BLaER1 (cell line): ENCODE measurements at regions not wholly inside any gene's neighbourhood (a gene's known extent, or its start where the extent isn't known, plus 50 kb on each side); places are given as distances from the start of the nearest gene placed in this dataset.
"Not testable (repeated sequence)": the region's sequence is repeated elsewhere in the genome, so short reads cannot be mapped to it uniquely, and the experiment has no call there.

Experiments
- H3K27ac ChIP-seq: shearing (Covaris generic); formaldehyde crosslinking; 2 replicates; pipeline ENCODE4 v1.8.1; 2022
- H3K27me3 ChIP-seq: shearing (Covaris generic); formaldehyde crosslinking; 2 replicates; pipeline ENCODE4 v1.8.1; 2022
- H3K36me3 ChIP-seq: shearing (Covaris generic); formaldehyde crosslinking; 2 replicates; pipeline ENCODE4 v1.8.1; 2022
- H3K4me1 ChIP-seq: shearing (Covaris generic); formaldehyde crosslinking; 2 replicates; pipeline ENCODE4 v1.8.1; 2022
- H3K4me2 ChIP-seq: shearing (Covaris generic); formaldehyde crosslinking; 2 replicates; pipeline ENCODE4 v1.8.1; 2022
- H3K4me3 ChIP-seq: shearing (Covaris generic); formaldehyde crosslinking; 2 replicates; pipeline ENCODE4 v1.8.1; 2022
- H3K9ac ChIP-seq: shearing (Covaris generic); formaldehyde crosslinking; 2 replicates; pipeline ENCODE4 v1.8.1; 2022
- H3K9me3 ChIP-seq: shearing (Covaris generic); formaldehyde crosslinking; 2 replicates; pipeline ENCODE4 v1.8.1; 2022
- H4K20me1 ChIP-seq: shearing (Covaris generic); formaldehyde crosslinking; 2 replicates; pipeline ENCODE4 v1.8.1; 2022
- Cebpa-rat ChIP-seq: shearing (Covaris generic); IDR thresholded peaks from 2 replicates; pipeline ENCODE4 v1.8.1; 2022

- Histone ChIP-seq H3K4me1 (no peaks in the 10 kb centered on the region), H4K20me1 (no peaks in the 10 kb centered on the region), H3K9ac (no peak overlapping the region), H3K4me2 (no peak overlapping the region), H3K36me3 (no peaks in the 10 kb centered on the region), H3K27me3 (no peaks in the 10 kb centered on the region), H3K27ac (no peak overlapping the region), H3K4me3 (no peak overlapping the region), H3K9me3 (no peaks in the 10 kb centered on the region)
- TF ChIP-seq Cebpa-rat: no peak
Observed at GRCh38 chr5:82489683-82490082, 211.5 kb upstream of the RPS23 start.

- Histone ChIP-seq H3K4me1 (no peaks in the 10 kb centered on the region), H3K4me2 (no peak overlapping the region), H3K36me3 (no peaks in the 10 kb centered on the region), H3K9ac (no peak overlapping the region), H3K27ac (no peak overlapping the region), H3K9me3 (no peaks in the 10 kb centered on the region), H3K4me3 (no peak overlapping the region), H3K27me3 (no peaks in the 10 kb centered on the region), H4K20me1 (no peaks in the 10 kb centered on the region)
- no peak for TF ChIP-seq Cebpa-rat
Observed at GRCh38 chr5:82487131-82487530, 209.0 kb upstream of the RPS23 start.

GRCh38 chr5:82480331-82480730 lies 202.2 kb upstream of the RPS23 start:
- Histone ChIP-seq H3K4me1 (no peaks in the 10 kb centered on the region), H3K4me2 (no peak overlapping the region), H3K9me3 (no peaks in the 10 kb centered on the region), H3K4me3 (no peak overlapping the region), H3K27ac (no peak overlapping the region), H4K20me1 (no peaks in the 10 kb centered on the region), H3K9ac (no peak overlapping the region), H3K27me3 (no peaks in the 10 kb centered on the region), H3K36me3 (no peaks in the 10 kb centered on the region)
- no peak for TF ChIP-seq Cebpa-rat

- no peaks in the 10 kb centered on the region for H3K9me3 ChIP-seq
- TF ChIP-seq Cebpa-rat: no peak
- no peaks in the 10 kb centered on the region for H3K27me3 ChIP-seq
- H3K9ac ChIP-seq: no peak overlapping the region
- H4K20me1 ChIP-seq: no peaks in the 10 kb centered on the region
- no peaks in the 10 kb centered on the region for H3K36me3 ChIP-seq
- H3K4me1 ChIP-seq: no peaks in the 10 kb centered on the region
- H3K4me2 ChIP-seq: no peak overlapping the region
- no peak overlapping the region for H3K27ac ChIP-seq
- H3K4me3 ChIP-seq: no peak overlapping the region
Observed at GRCh38 chr5:82476155-82476554, 198.0 kb upstream of the RPS23 start.

GRCh38 chr5:82473262-82473661 lies 195.1 kb upstream of the RPS23 start:
- Histone ChIP-seq H3K4me1 (no peaks in the 10 kb centered on the region), H3K9ac (no peak overlapping the region), H3K4me2 (no peak overlapping the region), H3K27me3 (no peaks in the 10 kb centered on the region), H3K36me3 (no peaks in the 10 kb centered on the region), H3K9me3 (no peaks in the 10 kb centered on the region), H3K4me3 (no peak overlapping the region), H4K20me1 (no peaks in the 10 kb centered on the region), H3K27ac (no peak overlapping the region)
- no peak for TF ChIP-seq Cebpa-rat

- no peak overlapping the region for H3K4me3 ChIP-seq
- no peak overlapping the region for H3K4me2 ChIP-seq
Observed at GRCh38 chr5:82470185-82470994, 192.2 kb upstream of the RPS23 start.

GRCh38 chr5:82466986-82467561 lies 188.9 kb upstream of the RPS23 start:
- H3K4me2 ChIP-seq: no peak overlapping the region
- H3K9me3 ChIP-seq: no peaks in the 10 kb centered on the region
- no peaks in the 10 kb centered on the region for H4K20me1 ChIP-seq
- no peaks in the 10 kb centered on the region for H3K36me3 ChIP-seq
- no peak overlapping the region for H3K4me3 ChIP-seq
- H3K9ac ChIP-seq: no peak overlapping the region
- TF ChIP-seq Cebpa-rat: no peak
- no peak overlapping the region for H3K27ac ChIP-seq
- H3K27me3 ChIP-seq: no peaks in the 10 kb centered on the region
- no peaks in the 10 kb centered on the region for H3K4me1 ChIP-seq

More at GRCh38 chr5:82470185-82470994, 192.2 kb upstream of the RPS23 start:
- Histone ChIP-seq H3K9me3 (no peaks in the 10 kb centered on the region), H3K27me3 (no peaks in the 10 kb centered on the region), H3K4me1 (no peaks in the 10 kb centered on the region), H3K9ac (no peak overlapping the region), H3K27ac (no peak overlapping the region), H4K20me1 (no peaks in the 10 kb centered on the region), H3K36me3 (no peaks in the 10 kb centered on the region)
- TF ChIP-seq Cebpa-rat: no peak

- no peak overlapping the region for H3K4me2 ChIP-seq
- H3K36me3 ChIP-seq: no peaks in the 10 kb centered on the region
- no peaks in the 10 kb centered on the region for H4K20me1 ChIP-seq
- H3K4me1 ChIP-seq: no peaks in the 10 kb centered on the region
- peaks cover 7% of the 10 kb centered on the region; the same call in 1 of the 2 replicates for H3K9me3 ChIP-seq
- no peak overlapping the region for H3K9ac ChIP-seq
- H3K27me3 ChIP-seq: no peaks in the 10 kb centered on the region
- no peak overlapping the region for H3K4me3 ChIP-seq
- no peak for TF ChIP-seq Cebpa-rat
- no peak overlapping the region for H3K27ac ChIP-seq
Observed at GRCh38 chr5:82465235-82465634, 187.1 kb upstream of the RPS23 start.

- Histone ChIP-seq H3K4me3 (no peak overlapping the region), H4K20me1 (no peaks in the 10 kb centered on the region), H3K4me2 (no peak overlapping the region), H3K27ac (no peak overlapping the region), H3K9me3 (peaks cover 32% of the 10 kb centered on the region), H3K9ac (no peak overlapping the region), H3K27me3 (no peaks in the 10 kb centered on the region), H3K36me3 (no peaks in the 10 kb centered on the region), H3K4me1 (no peaks in the 10 kb centered on the region)
- no peak for TF ChIP-seq Cebpa-rat
Observed at GRCh38 chr5:82459626-82460025, 181.5 kb upstream of the RPS23 start.

- not testable (repeated sequence) for H3K27me3 ChIP-seq
Observed at GRCh38 chr5:82455317-82455716, 177.2 kb upstream of the RPS23 start.

More at GRCh38 chr5:82455317-82455716, 177.2 kb upstream of the RPS23 start:
- H3K4me2 ChIP-seq, H4K20me1 ChIP-seq, H3K9ac ChIP-seq, H3K27ac ChIP-seq, H3K4me3 ChIP-seq, H3K4me1 ChIP-seq, H3K36me3 ChIP-seq: not testable (repeated sequence)
- H3K9me3 ChIP-seq: peaks cover 25% of the 10 kb centered on the region
